ENCODE measurements at regions not wholly inside any gene's neighbourhood (a gene's known extent, or its start where the extent isn't known, plus 50 kb on each side); places are given as distances from the start of the nearest gene placed in this dataset.

- no peak for TF ChIP-seq CTCF (IDR thresholded peaks at IDR 0.05; ENCODE audit: insufficient read depth, low read depth, low read length, missing control alignments)
- no peak overlapping the region for H3K4me3 ChIP-seq (ENCODE audit: low read depth, low read length)
- no peak for DNase-seq (ENCODE audit: low read depth)
Observed at GRCh38 chr20:21613512-21613911, 92.0 kb upstream of the PAX1 start.

DNA sequence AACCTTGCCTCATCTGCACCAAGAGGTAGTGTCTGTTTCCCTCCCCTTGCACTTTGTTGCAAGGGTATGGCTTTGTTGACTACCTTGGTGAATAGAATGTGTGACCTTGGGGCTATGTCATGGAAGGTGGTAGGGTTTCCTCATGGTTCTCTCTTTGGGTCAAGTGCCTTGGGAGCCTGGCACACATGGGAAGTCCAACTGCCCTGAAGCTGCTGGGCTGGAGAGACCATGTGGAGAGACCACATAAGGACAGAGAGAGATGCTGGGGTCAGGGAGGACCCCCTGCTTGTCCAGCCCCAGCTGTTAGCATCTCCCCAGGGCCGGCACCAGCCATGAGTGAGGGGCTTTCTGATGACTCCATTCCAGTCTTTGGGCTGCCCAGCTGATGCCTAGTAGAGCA is 95.5 kb upstream of the PAX1 start:
- H3K4me3 ChIP-seq (ENCODE audit: low read depth, low read length): no peak overlapping the region

GRCh38 chr20:21609221-21609620 is 95.4 kb upstream of the NKX2-2 start:
- no peak for DNase-seq (ENCODE audit: low read depth)
- no peak for TF ChIP-seq CTCF (IDR thresholded peaks at IDR 0.05; ENCODE audit: insufficient read depth, low read depth, low read length, missing control alignments)
- no peak overlapping the region for H3K4me3 ChIP-seq (ENCODE audit: low read depth, low read length)

More for the DNA sequence above, 95.5 kb upstream of the PAX1 start:
- no peak for DNase-seq (ENCODE audit: low read depth)
- TF ChIP-seq CTCF (IDR thresholded peaks at IDR 0.05; ENCODE audit: insufficient read depth, low read depth, low read length, missing control alignments): no peak

DNA sequence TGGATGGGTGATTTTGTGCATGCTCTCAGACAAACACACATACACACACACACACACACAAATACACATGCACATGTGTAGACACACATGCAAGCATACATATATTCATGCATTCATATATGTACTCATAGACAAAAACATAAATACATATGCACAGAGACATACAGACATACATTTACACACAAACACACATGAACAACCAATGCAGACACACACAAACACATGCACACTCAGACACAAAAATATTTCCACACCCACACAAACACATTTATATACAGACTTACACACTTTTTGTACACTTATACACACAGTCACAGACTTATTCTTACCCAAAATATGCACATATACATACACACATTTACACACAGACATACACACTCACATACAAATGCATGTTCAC is 94.9 kb upstream of the NKX2-2 start:
- DNase-seq (ENCODE audit: low read depth): no peak
- no peak for TF ChIP-seq CTCF (IDR thresholded peaks at IDR 0.05; ENCODE audit: insufficient read depth, low read depth, low read length, missing control alignments)
- no peak overlapping the region for H3K4me3 ChIP-seq (ENCODE audit: low read depth, low read length)

DNA sequence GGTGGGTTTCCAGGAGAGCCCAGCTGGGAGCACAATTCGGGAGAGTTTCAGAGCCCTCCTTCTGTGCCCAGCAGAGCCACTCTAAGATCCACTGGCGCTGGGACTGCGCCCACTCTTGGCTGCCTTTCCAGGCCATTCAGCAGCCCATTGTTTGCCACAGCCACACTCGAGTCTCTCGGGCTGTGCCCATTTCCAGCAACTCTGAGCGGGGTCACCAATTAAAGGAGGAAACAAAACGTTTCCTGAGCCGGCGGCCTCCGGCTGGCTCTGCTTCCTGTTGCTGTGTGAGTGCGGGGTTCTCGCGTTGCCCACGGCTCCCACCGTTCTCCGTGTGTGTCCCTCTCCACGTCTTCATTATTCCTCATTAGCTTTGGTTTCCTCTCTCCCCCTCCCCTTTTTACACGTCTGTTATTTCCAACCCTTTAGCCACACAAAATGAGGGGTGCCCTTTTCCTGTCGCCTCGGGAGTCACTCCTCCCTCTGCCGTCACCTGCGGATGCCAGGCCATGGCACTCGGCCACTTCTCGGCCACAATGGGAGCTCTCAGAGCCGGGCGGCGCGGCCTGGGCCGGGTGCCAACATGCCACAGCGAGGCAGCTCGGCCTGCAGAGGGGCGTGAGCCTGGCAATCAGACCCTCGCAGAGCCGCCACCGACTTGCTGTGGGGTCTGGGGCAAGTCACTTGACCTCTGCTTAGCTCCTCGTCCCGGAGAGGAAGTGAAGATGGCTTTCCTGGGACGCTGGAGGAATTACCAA is 94.3 kb upstream of the NKX2-2 start:
- no peak for DNase-seq (ENCODE audit: low read depth)
- H3K4me3 ChIP-seq (ENCODE audit: low read depth, low read length): no peak overlapping the region
- no peak for TF ChIP-seq CTCF (IDR thresholded peaks at IDR 0.05; ENCODE audit: insufficient read depth, low read depth, low read length, missing control alignments)

DNA sequence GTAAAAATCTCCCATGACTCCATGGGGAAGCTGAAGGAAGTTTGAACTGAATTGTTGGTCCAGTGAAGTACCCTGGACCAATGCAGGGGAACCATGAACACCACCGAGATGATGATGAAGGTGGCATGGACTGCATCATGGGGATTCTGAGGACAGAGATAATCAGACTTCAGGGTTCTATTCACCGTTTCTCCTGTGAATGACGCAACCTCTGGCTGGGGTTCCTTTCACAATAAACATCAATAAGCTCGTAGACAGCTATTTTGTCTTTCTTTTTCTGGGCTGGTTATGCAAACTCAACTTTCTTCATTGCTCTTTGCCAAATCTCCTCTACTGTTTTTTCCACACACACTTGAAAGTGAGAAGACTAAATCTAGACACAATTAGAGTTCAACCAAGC is 87.9 kb upstream of the NKX2-2 start:
- no peak for DNase-seq (ENCODE audit: low read depth)
- TF ChIP-seq CTCF (IDR thresholded peaks at IDR 0.05; ENCODE audit: insufficient read depth, low read depth, low read length, missing control alignments): no peak
- H3K4me3 ChIP-seq (ENCODE audit: low read depth, low read length): no peak overlapping the region

- TF ChIP-seq CTCF (IDR thresholded peaks at IDR 0.05; ENCODE audit: insufficient read depth, low read depth, low read length, missing control alignments): no peak
- H3K4me3 ChIP-seq (ENCODE audit: low read depth, low read length): no peak overlapping the region
- no peak for DNase-seq (ENCODE audit: low read depth)
Observed at GRCh38 chr20:21586682-21587081, 72.8 kb upstream of the NKX2-2 start.
